ENCODE measurements at regions not wholly inside any gene's neighbourhood (a gene's known extent, or its start where the extent isn't known, plus 50 kb on each side); places are given as distances from the start of the nearest gene placed in this dataset.

GRCh38 chr6:84892671-84893070 lies 128.3 kb upstream of the TBX18 start:
- TF ChIP-seq CTCF (IDR thresholded peaks at IDR 0.05) (no peak), POLR2A (IDR thresholded peaks at IDR 0.05) (no peak)
